ENCODE measurements at regions not wholly inside any gene's neighbourhood (a gene's known extent, or its start where the extent isn't known, plus 50 kb on each side); places are given as distances from the start of the nearest gene placed in this dataset.

DNA sequence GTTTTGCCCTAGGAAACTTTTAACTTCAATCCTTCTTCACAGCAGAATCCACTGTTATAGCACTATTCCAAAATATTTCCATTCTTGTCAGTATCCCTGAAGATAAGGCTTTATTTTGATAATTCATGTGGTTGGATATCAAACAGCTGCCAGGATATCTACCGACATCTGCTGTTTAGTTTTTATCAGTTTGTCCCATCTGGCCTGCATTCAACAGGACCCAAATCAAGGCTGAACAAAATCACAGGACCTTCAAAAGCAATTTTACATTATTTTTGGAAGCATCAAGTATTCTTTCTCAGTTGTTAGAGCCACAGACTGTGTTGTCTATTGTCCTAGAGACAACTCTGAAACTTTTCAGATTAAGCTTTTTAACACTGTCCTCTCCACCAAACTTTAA, 429.0 kb upstream of the PIK3C3 start (continued):
- TF ChIP-seq, protein P1, sequence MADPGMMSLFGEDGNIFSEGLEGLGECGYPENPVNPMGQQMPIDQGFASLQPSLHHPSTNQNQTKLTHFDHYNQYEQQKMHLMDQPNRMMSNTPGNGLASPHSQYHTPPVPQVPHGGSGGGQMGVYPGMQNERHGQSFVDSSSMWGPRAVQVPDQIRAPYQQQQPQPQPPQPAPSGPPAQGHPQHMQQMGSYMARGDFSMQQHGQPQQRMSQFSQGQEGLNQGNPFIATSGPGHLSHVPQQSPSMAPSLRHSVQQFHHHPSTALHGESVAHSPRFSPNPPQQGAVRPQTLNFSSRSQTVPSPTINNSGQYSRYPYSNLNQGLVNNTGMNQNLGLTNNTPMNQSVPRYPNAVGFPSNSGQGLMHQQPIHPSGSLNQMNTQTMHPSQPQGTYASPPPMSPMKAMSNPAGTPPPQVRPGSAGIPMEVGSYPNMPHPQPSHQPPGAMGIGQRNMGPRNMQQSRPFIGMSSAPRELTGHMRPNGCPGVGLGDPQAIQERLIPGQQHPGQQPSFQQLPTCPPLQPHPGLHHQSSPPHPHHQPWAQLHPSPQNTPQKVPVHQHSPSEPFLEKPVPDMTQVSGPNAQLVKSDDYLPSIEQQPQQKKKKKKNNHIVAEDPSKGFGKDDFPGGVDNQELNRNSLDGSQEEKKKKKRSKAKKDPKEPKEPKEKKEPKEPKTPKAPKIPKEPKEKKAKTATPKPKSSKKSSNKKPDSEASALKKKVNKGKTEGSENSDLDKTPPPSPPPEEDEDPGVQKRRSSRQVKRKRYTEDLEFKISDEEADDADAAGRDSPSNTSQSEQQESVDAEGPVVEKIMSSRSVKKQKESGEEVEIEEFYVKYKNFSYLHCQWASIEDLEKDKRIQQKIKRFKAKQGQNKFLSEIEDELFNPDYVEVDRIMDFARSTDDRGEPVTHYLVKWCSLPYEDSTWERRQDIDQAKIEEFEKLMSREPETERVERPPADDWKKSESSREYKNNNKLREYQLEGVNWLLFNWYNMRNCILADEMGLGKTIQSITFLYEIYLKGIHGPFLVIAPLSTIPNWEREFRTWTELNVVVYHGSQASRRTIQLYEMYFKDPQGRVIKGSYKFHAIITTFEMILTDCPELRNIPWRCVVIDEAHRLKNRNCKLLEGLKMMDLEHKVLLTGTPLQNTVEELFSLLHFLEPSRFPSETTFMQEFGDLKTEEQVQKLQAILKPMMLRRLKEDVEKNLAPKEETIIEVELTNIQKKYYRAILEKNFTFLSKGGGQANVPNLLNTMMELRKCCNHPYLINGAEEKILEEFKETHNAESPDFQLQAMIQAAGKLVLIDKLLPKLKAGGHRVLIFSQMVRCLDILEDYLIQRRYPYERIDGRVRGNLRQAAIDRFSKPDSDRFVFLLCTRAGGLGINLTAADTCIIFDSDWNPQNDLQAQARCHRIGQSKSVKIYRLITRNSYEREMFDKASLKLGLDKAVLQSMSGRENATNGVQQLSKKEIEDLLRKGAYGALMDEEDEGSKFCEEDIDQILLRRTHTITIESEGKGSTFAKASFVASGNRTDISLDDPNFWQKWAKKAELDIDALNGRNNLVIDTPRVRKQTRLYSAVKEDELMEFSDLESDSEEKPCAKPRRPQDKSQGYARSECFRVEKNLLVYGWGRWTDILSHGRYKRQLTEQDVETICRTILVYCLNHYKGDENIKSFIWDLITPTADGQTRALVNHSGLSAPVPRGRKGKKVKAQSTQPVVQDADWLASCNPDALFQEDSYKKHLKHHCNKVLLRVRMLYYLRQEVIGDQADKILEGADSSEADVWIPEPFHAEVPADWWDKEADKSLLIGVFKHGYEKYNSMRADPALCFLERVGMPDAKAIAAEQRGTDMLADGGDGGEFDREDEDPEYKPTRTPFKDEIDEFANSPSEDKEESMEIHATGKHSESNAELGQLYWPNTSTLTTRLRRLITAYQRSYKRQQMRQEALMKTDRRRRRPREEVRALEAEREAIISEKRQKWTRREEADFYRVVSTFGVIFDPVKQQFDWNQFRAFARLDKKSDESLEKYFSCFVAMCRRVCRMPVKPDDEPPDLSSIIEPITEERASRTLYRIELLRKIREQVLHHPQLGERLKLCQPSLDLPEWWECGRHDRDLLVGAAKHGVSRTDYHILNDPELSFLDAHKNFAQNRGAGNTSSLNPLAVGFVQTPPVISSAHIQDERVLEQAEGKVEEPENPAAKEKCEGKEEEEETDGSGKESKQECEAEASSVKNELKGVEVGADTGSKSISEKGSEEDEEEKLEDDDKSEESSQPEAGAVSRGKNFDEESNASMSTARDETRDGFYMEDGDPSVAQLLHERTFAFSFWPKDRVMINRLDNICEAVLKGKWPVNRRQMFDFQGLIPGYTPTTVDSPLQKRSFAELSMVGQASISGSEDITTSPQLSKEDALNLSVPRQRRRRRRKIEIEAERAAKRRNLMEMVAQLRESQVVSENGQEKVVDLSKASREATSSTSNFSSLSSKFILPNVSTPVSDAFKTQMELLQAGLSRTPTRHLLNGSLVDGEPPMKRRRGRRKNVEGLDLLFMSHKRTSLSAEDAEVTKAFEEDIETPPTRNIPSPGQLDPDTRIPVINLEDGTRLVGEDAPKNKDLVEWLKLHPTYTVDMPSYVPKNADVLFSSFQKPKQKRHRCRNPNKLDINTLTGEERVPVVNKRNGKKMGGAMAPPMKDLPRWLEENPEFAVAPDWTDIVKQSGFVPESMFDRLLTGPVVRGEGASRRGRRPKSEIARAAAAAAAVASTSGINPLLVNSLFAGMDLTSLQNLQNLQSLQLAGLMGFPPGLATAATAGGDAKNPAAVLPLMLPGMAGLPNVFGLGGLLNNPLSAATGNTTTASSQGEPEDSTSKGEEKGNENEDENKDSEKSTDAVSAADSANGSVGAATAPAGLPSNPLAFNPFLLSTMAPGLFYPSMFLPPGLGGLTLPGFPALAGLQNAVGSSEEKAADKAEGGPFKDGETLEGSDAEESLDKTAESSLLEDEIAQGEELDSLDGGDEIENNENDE (IDR thresholded peaks at IDR 0.05; ENCODE audit: insufficient replicate concordance, low read length): no peak
- TF ChIP-seq EZH2 (IDR thresholded peaks at IDR 0.05; ENCODE audit: low read depth, low read length, severe bottlenecking) (no peak), TAF1 (IDR thresholded peaks at IDR 0.05; ENCODE audit: low read depth, low read length) (no peak), TBP (IDR thresholded peaks at IDR 0.05; ENCODE audit: low read depth, low read length) (no peak), PHF8 (conservative IDR thresholded peaks at IDR 0.05; ENCODE audit: low read depth, low read length) (no peak), RBBP5 (IDR thresholded peaks at IDR 0.05; ENCODE audit: borderline replicate concordance, low read depth, low read length) (no peak), CBX5 (IDR thresholded peaks at IDR 0.05; ENCODE audit: low read depth, low read length) (no peak), NANOG (IDR thresholded peaks at IDR 0.05; ENCODE audit: insufficient read depth, low read depth, low read length, poor library complexity, severe bottlenecking) (no peak), NRF1 (IDR thresholded peaks at IDR 0.05; ENCODE audit: low read depth, low read length) (no peak), RNF2 (IDR thresholded peaks at IDR 0.05; ENCODE audit: borderline replicate concordance, low read depth, low read length, missing control alignments, poor library complexity, severe bottlenecking) (no peak), CBX8 (IDR thresholded peaks at IDR 0.05; ENCODE audit: borderline replicate concordance, low read depth, low read length) (no peak), KDM5A (IDR thresholded peaks at IDR 0.05; ENCODE audit: low read length) (no peak)

Measured in H1 (cell line).